Activated CD4-positive, alpha-beta memory T cell treated with anti-CD3 and anti-CD28 coated beads, Interleukin-2, amount 10 ng/mL, durations not matched to agents 7 days and 5 days (primary cell): ENCODE measurements at regions not wholly inside any gene's neighbourhood (a gene's known extent, or its start where the extent isn't known, plus 50 kb on each side); places are given as distances from the start of the nearest gene placed in this dataset.
"Not testable (repeated sequence)": the region's sequence is repeated elsewhere in the genome, so short reads cannot be mapped to it uniquely, and the experiment has no call there.

ENCODE experiments used
- CTCF ChIA-PET: fragments of 350-600 bp; sonication (Branson Sonifier 250); formaldehyde crosslinking; loops from one replicate; lab custom pipeline; 2021; ENCODE audit warnings: antibody characterized with exemption, inconsistent platforms; lab: Charles Lee
- POLR2A ChIA-PET: fragments of 350-600 bp; sonication (Branson Sonifier 250); formaldehyde crosslinking; loops from one replicate; lab custom pipeline; 2021; ENCODE audit warnings: antibody characterized with exemption; lab: Charles Lee
- DNase-seq: peaks from one replicate; pipeline ENCODE4 v3.0.0-alpha.2; 2020
- H3K27ac Mint-ChIP-seq: one replicate; pipeline ENCODE4 v1.8.0; 2021; ENCODE audit warnings: mild to moderate bottlenecking, mixed read lengths
- H3K27me3 Mint-ChIP-seq: one replicate; pipeline ENCODE4 v1.8.0; 2021; ENCODE audit warnings: mixed read lengths
- H3K36me3 Mint-ChIP-seq: one replicate; pipeline ENCODE4 v1.8.0; 2021; ENCODE audit warnings: low read depth, mixed read lengths
- H3K4me1 Mint-ChIP-seq: one replicate; pipeline ENCODE4 v1.8.0; 2021; ENCODE audit warnings: mixed read lengths
- H3K4me3 Mint-ChIP-seq: one replicate; pipeline ENCODE4 v1.8.0; 2021; ENCODE audit warnings: mild to moderate bottlenecking, mixed read lengths
- H3K9me3 Mint-ChIP-seq: one replicate; pipeline ENCODE4 v1.8.0; 2021; ENCODE audit warnings: mixed read lengths

DNA sequence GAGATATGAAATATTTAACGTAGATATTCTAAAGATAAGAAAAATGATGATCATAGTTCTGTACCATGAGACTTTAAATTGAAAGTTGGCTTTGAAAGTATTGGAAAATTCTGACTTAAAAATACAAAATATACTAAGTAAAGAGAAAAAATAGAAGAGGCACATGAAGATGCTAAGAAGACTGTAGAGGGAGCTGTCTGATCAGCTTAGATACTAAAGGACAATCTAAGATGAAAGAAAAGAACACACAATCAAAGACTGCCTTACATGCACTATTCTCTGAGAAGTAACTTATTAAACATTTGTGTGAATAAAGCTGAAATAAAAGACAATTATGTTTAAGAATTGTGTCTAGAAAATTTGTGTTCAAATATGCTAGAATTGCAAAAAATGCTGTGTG, 55.1 kb downstream of the RBMXL2 start:
- no peak overlapping the region for H3K4me3 Mint-ChIP-seq
- H3K4me1 Mint-ChIP-seq = no peaks in the 10 kb centered on the region
- ChIA-PET POLR2A (no interaction called here), CTCF (interaction anchor here (0.9 to 1.7 kb wide), 3 partner anchors 11 to 513 kb away, joined by 3 to 6 read pairs (median 4); no protein-coding TSS in a partner anchor)
- peaks cover 3% of the 10 kb centered on the region for H3K9me3 Mint-ChIP-seq
- peaks cover 16% of the 10 kb centered on the region for H3K27me3 Mint-ChIP-seq
- H3K36me3 Mint-ChIP-seq = no peaks in the 10 kb centered on the region
- DNase-seq = no peak
- no peak overlapping the region for H3K27ac Mint-ChIP-seq

DNA sequence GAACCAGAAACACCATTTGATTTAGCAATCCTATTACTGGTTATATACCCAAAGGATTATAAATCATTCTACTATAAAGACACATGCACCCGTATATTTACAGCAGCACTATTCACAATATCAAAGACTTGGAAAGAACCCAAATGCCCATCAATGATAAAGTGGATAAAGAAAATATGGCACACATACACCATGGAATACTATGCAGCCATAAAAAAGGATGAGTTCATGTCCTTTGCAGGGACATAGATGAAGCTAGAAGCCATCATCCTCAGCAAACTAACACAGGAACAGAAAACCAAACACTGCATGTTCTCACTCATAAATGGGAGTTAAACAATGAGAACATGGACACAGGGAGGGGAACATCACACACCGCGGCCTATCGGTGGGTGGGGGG, 61.3 kb downstream of the RBMXL2 start:
- H3K27me3 Mint-ChIP-seq, H3K9me3 Mint-ChIP-seq, CTCF ChIA-PET: not testable (repeated sequence)

DNA sequence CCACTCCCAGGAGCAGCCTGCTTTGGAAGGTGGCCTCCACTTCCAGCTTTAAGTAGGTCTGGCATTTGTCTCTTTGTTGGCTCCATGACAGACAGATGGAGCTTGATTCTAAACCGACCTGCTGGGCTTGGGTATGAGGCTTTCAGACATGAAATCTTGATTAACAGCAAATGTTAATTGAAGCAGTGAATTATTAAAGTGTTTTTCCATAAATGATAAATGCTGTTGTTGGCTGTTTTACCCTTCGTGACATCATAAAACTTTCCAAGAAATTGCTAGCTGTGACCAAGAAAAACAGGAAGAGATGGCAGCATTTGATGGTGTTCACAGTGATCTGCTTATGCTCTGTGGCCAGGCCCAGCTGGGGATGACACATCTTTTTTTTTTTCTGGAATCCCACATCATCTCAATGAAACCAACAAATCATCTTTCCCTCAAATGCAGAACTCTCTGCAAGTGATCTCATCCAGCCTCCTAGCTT, 66.1 kb downstream of the RBMXL2 start:
- POLR2A ChIA-PET = no interaction called here
- Mint-ChIP-seq H3K27me3 (peaks cover 5% of the 10 kb centered on the region), H3K4me3 (no peak overlapping the region), H3K36me3 (no peaks in the 10 kb centered on the region), H3K9me3 (no peaks in the 10 kb centered on the region), H3K27ac (no peak overlapping the region), H3K4me1 (peaks cover 20% of the 10 kb centered on the region)
- no peak for DNase-seq
- CTCF ChIA-PET = interaction anchor here (1.6 kb wide), 1 partner anchor 10 kb away, joined by 4 read pairs; no protein-coding TSS in a partner anchor

More for the DNA sequence above, 61.3 kb downstream of the RBMXL2 start:
- DNase-seq, POLR2A ChIA-PET, H3K36me3 Mint-ChIP-seq, H3K4me3 Mint-ChIP-seq, H3K27ac Mint-ChIP-seq: not testable (repeated sequence)
- H3K4me1 Mint-ChIP-seq = peaks cover 12% of the 10 kb centered on the region

DNA sequence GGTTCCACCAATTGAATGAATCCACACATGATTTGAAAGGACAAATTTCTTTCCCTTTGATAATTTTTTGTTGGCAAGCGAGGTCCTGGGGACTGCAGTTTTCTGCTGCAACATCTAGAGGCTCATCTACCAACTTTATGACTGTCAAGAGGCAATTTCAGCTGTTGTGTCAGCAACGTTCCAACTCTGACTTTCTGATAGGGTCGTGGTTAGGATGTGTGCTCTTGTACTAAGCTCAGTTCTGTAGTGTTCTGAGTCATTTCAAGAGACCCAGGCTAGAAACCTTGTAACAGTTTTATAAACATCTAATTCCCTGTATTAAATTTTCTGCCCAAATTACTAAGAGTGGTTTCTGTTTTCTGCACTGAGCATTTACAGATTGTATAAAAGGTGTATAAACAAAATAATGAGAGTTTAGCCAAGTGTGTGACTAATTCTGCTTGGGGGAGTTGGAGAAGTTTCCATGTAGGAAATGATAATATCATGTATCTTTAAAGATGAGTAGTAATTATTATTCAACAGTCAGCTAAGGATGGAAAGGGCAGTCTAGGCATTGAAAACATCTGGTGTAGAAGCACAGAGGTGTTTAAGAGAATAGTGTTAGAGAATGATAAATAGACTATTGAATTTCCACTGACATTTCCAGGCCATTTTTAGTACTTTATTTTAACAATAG, 72.2 kb downstream of the RBMXL2 start:
- Mint-ChIP-seq H3K9me3 (no peaks in the 10 kb centered on the region), H3K4me3 (no peak overlapping the region), H3K4me1 (peaks cover 15% of the 10 kb centered on the region), H3K36me3 (no peaks in the 10 kb centered on the region), H3K27me3 (peaks cover 2% of the 10 kb centered on the region), H3K27ac (no peak overlapping the region)
- peak; percentile 20 for DNase-seq
- ChIA-PET CTCF (no interaction called here), POLR2A (no interaction called here)

DNA sequence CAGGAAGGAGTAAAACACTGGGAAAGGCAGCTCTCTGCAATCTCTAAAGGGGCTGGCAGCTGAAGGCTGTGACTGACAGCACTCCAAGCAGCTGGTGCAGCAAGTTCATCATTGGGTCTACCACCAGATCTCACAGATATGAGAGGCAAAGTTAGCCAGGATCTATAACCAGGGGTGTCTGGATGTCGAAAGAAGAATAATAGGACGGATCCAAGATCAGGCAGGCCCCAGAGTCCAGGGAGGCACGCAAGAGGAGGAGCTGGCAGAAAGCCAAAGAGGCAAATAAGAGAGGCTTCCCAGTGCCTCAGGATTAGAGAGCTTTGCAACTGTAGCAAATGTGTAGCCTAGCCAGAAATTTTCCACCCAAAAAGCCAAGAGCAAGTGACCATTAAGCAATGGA, 77.1 kb downstream of the RBMXL2 start:
- Mint-ChIP-seq H3K4me3 (no peak overlapping the region), H3K27me3 (no peaks in the 10 kb centered on the region), H3K27ac (no peak overlapping the region), H3K36me3 (no peaks in the 10 kb centered on the region), H3K9me3 (no peaks in the 10 kb centered on the region), H3K4me1 (peaks cover 5% of the 10 kb centered on the region)
- CTCF ChIA-PET = no interaction called here
- DNase-seq = no peak
- POLR2A ChIA-PET = no interaction called here

GRCh38 chr11:7167976-7168740, 79.4 kb downstream of the RBMXL2 start:
- DNase-seq = no peak
- H3K27ac Mint-ChIP-seq = no peak overlapping the region
- no peaks in the 10 kb centered on the region for H3K9me3 Mint-ChIP-seq
- POLR2A ChIA-PET = no interaction called here
- CTCF ChIA-PET = no interaction called here
- no peak overlapping the region for H3K4me3 Mint-ChIP-seq
- H3K4me1 Mint-ChIP-seq = no peaks in the 10 kb centered on the region
- peaks cover 7% of the 10 kb centered on the region for H3K27me3 Mint-ChIP-seq
- H3K36me3 Mint-ChIP-seq = no peaks in the 10 kb centered on the region

- H3K27me3 Mint-ChIP-seq = peaks cover 7% of the 10 kb centered on the region
- no peaks in the 10 kb centered on the region for H3K4me1 Mint-ChIP-seq
- ChIA-PET CTCF (no interaction called here), POLR2A (no interaction called here)
- H3K4me3 Mint-ChIP-seq = no peak overlapping the region
- H3K27ac Mint-ChIP-seq = no peak overlapping the region
- no peak for DNase-seq
- no peaks in the 10 kb centered on the region for H3K9me3 Mint-ChIP-seq
- no peaks in the 10 kb centered on the region for H3K36me3 Mint-ChIP-seq
Observed at GRCh38 chr11:7168741-7168990, 79.9 kb downstream of the RBMXL2 start.

DNA sequence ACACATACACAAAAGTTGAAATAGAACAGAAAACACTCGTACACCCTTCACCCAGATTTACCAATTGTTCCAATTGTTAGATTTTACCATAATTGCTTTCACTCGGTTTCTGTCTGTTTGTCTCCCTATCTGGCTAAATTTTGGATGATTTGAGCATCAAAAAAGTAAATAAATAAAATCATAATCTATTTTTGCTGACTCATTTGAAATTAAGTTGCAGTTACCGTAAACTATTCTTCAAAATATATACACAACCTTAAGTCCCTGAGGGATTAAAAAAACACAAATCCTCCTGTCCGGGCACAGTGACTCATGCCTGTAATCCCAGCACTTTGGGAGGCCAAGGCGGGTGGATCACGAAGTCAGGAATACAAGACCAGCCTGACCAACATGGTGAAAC, 81.3 kb upstream of the SYT9 start:
- no peak for DNase-seq
- Mint-ChIP-seq H3K27me3 (peaks cover 7% of the 10 kb centered on the region), H3K36me3 (no peaks in the 10 kb centered on the region), H3K9me3 (no peaks in the 10 kb centered on the region), H3K27ac (no peak overlapping the region), H3K4me3 (no peak overlapping the region), H3K4me1 (no peaks in the 10 kb centered on the region)
- ChIA-PET CTCF (no interaction called here), POLR2A (no interaction called here)

DNA sequence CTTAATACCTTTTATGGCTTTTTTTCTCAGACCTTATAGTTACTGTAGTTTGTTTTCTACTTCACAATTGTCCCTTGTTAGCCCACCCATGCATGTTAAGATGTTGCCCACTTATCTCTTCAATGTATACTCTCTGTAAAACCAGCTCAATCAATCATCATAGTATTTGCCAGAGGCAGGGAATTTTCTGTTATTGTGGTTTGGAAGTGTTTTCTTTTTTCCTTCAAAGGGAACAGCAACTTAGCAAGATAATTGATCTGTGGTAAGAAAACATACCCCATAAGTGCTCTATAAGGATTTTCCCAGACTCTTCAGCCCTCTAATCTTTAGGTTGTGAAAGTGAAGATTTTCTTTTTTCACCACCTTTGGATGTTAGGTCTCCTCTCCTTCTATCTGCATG, 76.7 kb upstream of the SYT9 start:
- Mint-ChIP-seq H3K27me3 (peaks cover 7% of the 10 kb centered on the region), H3K9me3 (no peaks in the 10 kb centered on the region), H3K4me1 (no peaks in the 10 kb centered on the region), H3K27ac (no peak overlapping the region), H3K36me3 (no peaks in the 10 kb centered on the region), H3K4me3 (no peak overlapping the region)
- POLR2A ChIA-PET = no interaction called here
- CTCF ChIA-PET = no interaction called here
- DNase-seq = no peak

- POLR2A ChIA-PET = no interaction called here
- CTCF ChIA-PET = no interaction called here
- DNase-seq = no peak
- Mint-ChIP-seq H3K4me1 (no peaks in the 10 kb centered on the region), H3K27me3 (peaks cover 7% of the 10 kb centered on the region), H3K9me3 (no peaks in the 10 kb centered on the region), H3K4me3 (no peak overlapping the region), H3K36me3 (no peaks in the 10 kb centered on the region), H3K27ac (no peak overlapping the region)
Observed at GRCh38 chr11:7186190-7186589, 65.5 kb upstream of the SYT9 start.

- ChIA-PET POLR2A (no interaction called here), CTCF (no interaction called here)
- Mint-ChIP-seq H3K4me3 (no peak overlapping the region), H3K27me3 (peaks cover 7% of the 10 kb centered on the region), H3K27ac (no peak overlapping the region), H3K9me3 (no peaks in the 10 kb centered on the region), H3K36me3 (no peaks in the 10 kb centered on the region), H3K4me1 (no peaks in the 10 kb centered on the region)
- DNase-seq = no peak
Observed at GRCh38 chr11:7186676-7187075, 65.0 kb upstream of the SYT9 start.

GRCh38 chr11:7192785-7193184, 58.9 kb upstream of the SYT9 start:
- H3K9me3 Mint-ChIP-seq, CTCF ChIA-PET, H3K36me3 Mint-ChIP-seq, H3K27ac Mint-ChIP-seq, POLR2A ChIA-PET, DNase-seq, H3K4me3 Mint-ChIP-seq, H3K4me1 Mint-ChIP-seq, H3K27me3 Mint-ChIP-seq: not testable (repeated sequence)

- POLR2A ChIA-PET = no interaction called here
- Mint-ChIP-seq H3K4me3 (no peak overlapping the region), H3K27ac (no peak overlapping the region), H3K9me3 (no peaks in the 10 kb centered on the region), H3K4me1 (no peaks in the 10 kb centered on the region), H3K27me3 (peaks cover 6% of the 10 kb centered on the region), H3K36me3 (no peaks in the 10 kb centered on the region)
- DNase-seq = no peak
- CTCF ChIA-PET = no interaction called here
Observed at GRCh38 chr11:7196396-7197146, 55.1 kb upstream of the SYT9 start.
